ENCODE measurements at regions not wholly inside any gene's neighbourhood (a gene's known extent, or its start where the extent isn't known, plus 50 kb on each side); places are given as distances from the start of the nearest gene placed in this dataset.

DNA sequence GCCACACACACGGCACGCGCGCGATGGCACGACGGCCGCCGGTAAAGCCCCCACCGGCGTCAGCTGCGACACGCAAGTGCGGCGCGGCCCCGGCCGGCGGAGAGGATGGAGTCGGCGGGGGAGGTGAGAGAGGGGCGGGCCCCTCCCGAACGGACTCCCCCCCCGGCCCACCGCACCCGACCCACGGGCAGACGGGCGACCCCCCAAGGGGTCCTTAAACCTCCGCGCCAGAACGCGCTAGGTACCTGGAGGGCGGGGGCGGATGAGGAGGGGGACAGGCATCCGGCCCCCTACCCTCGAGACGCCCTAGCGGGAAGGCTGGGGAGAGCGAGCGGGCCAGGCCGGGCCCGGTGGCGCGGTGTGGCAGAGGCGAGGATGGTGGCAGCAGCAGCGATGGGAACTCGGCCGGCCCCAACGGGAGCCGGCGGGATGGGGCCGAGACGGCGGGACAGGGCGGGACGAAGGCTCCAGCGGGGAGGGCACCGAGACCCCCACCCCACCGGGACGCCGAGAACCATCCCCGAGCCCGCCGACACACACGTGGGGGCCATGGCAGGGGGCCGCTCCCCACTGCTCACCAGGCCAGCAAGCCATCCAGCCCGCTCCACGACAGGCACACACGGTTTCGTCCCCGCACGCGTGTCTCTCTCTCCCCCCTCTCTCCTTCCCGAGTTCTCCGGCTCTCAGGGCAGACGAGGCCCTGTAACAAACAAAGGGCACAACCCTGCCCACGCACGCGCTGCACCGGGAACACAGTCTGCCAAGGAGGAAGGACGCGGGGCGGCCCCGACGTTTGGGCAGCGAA, 1515.4 kb upstream of the DEFB115 start:
- no peak for TF ChIP-seq EZH2 (IDR thresholded peaks at IDR 0.05)
- TF ChIP-seq POLR2AphosphoS5 (IDR thresholded peaks at IDR 0.05; ENCODE audit: borderline replicate concordance, low read depth, low read length) = no peak
